ENCODE measurements at regions not wholly inside any gene's neighbourhood (a gene's known extent, or its start where the extent isn't known, plus 50 kb on each side); places are given as distances from the start of the nearest gene placed in this dataset.

- TF ChIP-seq POLR2A (IDR thresholded peaks at IDR 0.05) = no peak
- no peak for TF ChIP-seq CTCF (IDR thresholded peaks at IDR 0.05 in 4 of 5, conservative IDR thresholded peaks at IDR 0.05 in 1 of 5)
Observed at GRCh38 chr10:62710182-62710581, 94.3 kb upstream of the ADO start.

Data from gastrocnemius medialis (tissue), 4 donors.